ENCODE measurements at regions not wholly inside any gene's neighbourhood (a gene's known extent, or its start where the extent isn't known, plus 50 kb on each side); places are given as distances from the start of the nearest gene placed in this dataset.

DNA sequence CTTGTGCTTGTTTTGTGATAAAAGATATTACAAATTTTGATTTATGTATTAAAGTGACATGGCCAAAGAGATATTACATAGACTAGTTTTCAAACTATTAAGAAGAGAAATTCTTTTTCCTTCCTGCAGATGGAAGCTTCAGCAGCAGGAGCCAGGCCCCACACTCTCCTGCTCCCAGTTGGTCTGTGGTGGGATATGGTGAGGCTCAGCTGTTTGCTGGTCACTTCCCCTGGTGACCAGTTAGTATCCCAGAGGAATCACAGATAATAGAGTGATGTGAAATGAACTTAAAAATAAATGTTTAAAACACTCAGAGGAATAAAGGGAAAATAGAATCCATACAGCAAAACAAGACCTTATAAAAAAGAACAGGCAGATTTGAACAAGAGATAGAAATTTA is 154.7 kb downstream of the KTN1 start:
- DNase-seq = no peak

DNA sequence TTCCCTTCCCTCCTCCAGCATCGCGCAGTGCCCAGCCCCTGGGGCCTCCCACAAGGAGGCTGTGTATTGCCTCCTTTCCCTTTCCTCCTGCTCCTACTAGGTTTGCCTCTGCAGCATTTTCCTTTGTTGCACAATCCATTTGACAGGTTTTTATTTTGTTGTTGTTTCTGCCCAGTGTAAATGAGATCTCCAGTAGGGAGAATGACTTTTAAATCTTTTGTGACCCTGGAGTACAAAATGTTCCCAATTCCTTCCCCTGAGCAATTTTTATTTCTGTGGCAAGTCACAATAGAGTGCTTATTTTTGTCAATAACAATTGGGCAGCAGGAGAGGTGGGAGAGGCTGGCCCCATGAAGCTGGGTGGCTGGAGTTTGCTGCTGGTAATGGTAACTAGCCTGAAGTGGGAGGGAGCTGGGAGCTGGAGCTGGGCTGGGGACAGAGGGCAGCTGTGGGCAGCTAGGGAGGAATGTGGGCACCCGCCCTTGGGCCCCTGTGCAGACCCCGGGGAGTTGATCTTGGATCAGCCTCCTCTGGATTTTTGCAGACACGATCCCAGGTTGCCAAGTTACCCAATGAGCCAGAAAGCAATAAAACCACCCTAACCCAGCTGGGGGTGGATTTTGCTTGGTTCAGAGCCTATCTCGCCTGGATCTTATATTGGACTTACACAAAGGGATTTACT is 160.1 kb downstream of the KTN1 start:
- no peak for DNase-seq

DNA sequence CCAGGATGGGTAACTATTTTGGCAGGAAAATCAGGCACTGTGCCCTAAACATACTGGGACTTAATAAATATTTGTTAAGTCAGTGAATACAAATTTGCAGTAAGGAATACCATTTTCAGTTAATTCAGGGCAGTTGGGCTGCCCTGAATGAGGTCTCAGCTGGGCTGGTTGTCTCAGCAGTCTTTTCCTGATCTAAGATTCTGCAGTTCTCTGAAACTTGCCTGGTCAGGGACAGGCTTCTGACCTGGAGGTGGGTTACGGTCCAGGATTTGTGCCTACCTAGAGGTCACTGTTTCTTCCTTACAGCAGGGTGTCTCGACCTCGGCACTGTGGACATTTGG is 160.6 kb downstream of the KTN1 start:
- DNase-seq = no peak

GRCh38 chr14:55741240-55741639 is 161.2 kb downstream of the KTN1 start:
- no peak for DNase-seq

DNA sequence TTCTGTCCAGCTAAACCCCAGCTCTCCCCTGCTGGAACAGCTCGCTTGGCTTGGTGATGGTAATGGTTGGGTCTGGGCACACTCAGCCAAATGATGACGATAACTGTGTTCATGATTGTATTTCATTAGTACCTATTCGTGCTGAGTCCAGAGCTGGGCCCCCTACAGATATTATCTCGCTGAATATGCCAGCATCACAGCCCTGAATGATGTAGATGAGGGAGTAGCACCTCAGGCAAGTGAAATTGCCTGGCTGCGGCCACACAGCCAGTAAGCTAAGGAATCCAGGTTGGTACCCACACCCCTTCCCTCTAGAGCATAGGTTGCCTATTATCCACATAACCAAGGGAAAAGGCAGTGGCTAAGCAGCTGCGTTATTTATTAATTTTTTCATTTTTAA is 163.5 kb downstream of the KTN1 start:
- DNase-seq = no peak

DNA sequence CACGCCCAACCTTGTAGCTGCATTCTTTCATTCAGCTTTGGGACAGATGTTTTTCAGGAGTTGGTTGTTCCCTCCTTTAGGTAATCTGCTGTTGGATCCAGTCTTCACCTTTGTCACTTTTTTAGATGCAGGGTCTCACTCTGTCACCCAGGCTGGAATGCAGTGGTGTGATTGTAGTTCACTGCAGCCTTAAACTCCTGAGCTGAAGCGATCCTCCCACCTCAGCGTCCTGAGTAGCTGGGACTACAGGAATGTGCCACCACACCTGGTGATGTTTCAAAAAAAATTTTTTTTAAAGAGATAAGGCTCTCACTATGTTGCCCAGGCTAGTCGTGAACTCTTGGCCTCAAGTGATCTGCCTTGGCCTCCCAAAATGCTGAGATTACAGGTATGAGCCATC is 164.3 kb downstream of the KTN1 start:
- DNase-seq = no peak

DNA sequence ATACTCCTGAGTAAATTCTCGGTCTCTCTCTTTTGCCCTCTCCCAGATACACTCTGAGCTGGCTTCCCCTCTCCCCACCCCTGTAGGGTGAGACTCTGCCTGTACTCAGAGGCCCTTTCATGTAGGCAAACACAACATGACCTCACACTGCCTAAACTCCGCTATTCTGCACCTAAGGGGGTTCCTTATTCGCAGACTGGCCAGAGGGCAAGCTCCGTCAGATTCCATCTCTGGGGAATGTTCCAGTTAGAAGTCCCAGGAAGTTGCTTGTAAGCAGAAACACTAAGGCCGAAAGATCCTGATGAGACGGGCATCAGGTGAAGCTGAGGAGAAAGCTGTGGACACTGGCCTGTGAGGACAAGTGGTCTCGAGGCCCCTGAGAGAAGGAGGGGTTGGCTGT is 165.9 kb downstream of the KTN1 start:
- no peak for DNase-seq

DNA sequence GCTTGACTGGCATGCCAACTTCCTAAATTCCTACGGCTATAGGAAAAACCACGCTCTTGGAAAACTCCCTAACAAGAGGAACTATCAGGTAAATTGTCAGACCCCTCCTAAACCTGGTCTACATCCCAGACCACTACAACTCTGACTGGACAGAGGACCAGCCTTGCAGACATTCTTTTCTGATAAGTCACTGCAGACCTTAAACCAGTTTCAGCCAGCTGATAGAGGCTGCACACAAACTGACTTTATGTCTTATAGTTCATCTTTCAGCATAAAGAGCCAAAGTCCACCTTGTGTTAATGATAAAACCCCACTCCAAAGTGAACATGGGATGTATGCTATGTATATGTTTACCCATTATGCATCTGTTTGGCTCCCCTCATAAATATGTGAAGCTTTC is 166.6 kb downstream of the KTN1 start:
- DNase-seq = no peak

DNA sequence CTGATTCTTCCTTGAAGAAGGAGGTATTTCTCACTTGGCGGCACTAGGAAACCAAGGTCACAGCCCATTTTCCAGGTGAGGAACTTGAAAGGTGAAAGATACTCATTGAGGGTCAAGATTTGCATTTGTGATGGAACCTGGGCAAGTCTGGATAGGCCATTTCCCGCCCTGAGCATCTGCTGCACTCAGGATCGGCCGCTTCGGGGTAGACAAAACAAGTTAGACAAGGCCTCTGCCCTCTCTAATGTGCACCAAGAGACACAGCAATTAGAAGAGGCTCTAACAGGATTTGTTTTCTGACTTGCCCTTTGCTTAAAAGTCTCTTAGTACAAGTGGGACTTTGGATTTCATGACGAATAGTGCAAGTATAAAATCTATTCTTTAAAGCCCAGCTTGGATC is 167.2 kb downstream of the KTN1 start:
- DNase-seq = no peak

DNA sequence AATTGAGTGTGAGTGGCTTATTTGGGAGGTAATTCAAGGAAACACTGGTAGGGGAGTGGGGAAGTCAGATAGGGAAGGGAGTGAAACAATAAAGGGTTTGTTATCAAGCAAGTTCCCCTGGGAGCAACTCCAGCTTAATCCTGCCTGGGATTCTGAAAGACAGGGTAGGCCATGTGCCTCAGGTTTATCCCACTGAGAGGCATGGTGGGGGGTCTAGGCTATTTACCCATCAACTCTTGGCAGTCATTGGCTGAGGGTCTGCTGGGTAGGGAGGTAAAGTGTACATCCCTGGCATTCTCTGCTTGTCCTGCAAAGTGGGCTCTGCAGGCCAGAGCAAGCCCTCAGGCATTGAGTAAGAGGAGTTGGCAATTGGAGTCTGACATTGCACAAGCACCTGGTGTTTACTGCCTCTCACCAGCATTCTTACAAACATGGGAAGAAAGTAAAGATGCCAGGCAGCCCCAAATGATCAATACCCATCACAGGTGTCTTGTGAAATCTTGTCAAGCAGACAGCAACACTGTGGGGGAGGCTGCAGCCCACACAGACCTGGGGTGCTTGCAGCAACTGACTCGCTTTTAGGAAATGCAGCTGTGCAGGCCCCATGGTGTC is 169.3 kb downstream of the KTN1 start:
- DNase-seq = no peak

DNA sequence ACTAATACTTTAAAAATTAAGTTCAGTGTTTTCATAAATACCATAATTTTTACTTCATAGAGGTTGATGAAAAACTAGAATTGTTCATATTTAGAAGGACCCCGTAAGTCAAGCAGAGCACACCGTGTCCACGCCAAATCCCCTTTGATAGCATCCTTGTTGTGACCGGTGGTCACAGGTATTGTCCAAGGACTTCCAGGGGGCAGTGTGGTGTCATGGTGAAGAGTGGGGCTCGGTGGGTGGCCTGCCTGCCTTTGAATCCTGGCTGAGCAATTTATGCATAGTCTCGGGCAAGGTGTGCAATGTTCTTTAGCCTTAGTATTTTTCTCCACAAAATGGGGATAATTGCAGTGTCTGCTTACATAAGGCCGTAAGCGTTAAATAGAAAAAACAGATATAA is 169.9 kb downstream of the KTN1 start:
- no peak for DNase-seq

DNA sequence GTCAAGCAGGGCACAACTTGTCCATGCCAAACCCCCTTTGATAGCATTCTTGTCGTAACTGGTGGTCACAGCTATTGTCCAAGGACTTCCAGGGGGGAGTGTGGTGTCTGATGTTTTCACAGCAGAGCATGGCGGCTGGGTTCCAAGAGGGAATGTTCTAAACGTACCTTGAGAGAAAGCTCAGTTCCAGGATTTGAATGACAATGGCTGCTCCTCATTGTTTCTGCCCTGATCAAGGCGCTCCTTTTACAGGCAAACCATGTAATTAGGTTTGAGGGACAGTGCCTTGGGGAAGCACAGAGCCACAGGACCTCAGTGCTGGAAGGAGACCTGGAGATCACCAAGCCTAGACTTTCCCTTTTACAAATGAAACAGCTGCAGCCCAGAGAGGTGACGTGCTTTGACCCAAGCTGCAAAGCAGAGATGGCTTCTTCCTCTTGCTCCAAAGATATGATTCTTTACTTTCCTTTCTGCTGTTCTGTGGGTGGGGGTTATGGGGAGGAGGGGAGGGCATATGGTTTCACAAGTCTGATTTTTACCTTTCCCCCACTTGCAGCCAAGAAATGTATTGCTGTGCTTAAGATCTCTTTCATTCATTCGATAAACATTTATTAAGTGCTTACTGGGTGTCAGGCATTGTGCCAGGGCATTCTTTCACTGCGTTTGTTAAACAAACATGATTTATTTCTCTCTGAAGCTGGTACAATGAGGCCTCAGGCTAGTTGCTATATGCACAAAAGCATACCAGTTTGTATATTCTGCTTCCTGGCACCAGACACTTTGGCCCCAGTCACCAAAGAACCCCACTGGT is 172.8 kb downstream of the KTN1 start:
- peak; percentile 16 for DNase-seq

DNA sequence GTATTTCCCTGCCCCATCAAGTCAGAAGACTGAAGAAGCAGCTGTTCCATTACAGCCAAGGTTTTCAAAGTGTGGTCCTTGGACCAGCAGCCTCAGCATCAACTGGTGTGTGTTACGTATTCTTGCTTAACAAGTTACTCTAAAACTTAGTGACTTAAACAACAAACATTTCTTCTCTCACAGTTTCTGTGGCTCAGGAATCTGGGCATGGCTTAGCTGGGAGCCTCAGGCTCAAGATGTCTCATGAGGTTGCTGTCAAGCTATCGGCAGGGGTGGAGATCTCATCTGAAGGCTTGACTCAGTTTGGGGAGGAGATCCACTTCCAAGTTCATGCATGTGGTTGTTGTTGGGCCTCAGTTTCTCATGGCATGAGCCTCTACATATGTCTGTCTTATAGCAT is 174.5 kb downstream of the KTN1 start:
- DNase-seq = no peak

GRCh38 chr14:55754871-55755270 is 174.9 kb downstream of the KTN1 start:
- no peak for DNase-seq

GRCh38 chr14:55756078-55756477 is 176.1 kb downstream of the KTN1 start:
- no peak for DNase-seq

DNA sequence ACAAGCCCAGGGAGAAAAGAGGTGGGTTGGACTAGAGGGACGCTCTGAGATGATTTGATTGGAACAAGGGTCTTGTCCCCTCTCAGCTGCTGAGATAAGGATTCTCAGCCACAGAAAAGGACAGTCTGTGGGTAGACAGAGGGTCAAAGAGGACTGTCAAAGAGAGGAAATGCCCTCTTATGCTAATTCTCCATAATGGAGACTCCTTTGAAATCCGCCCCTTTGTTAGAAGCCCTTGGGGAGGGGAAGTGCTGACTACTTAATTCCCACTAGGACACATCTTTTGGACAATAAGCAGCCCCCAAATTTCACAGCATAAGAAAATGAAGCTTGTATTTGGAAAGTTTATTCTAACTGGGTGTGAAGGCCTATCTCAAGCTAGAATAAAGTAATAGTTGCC is 176.6 kb downstream of the KTN1 start:
- no peak for DNase-seq

GRCh38 chr14:55758796-55759195 is 178.8 kb downstream of the KTN1 start:
- no peak for DNase-seq

- DNase-seq = no peak
These were observed 181.0 kb downstream of the KTN1 start for GRCh38 chr14:55760789-55761566.

- peak; percentile 41 for DNase-seq
These were observed 181.6 kb downstream of the KTN1 start for GRCh38 chr14:55761651-55762050.

GRCh38 chr14:55762595-55763232 is 182.7 kb downstream of the KTN1 start:
- DNase-seq = no peak

DNA sequence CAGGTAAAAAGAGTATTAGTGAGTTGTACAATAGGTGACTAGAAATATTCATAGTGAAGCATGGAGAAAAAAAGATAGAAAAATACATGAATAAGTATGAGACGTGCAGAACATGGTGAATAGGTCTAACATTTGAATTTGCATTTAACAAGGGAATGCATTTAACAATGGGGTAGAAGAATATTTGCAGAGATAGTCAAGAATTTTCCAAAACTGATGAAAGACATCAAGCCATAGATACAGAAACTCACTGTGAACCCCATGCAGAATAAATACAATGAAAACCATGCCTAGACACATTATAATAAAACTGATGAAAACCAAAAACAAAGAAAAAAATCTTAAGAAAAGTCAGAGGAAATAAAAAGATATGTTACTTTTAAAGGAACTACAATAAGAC is 184.8 kb downstream of the KTN1 start:
- DNase-seq = no peak

DNA sequence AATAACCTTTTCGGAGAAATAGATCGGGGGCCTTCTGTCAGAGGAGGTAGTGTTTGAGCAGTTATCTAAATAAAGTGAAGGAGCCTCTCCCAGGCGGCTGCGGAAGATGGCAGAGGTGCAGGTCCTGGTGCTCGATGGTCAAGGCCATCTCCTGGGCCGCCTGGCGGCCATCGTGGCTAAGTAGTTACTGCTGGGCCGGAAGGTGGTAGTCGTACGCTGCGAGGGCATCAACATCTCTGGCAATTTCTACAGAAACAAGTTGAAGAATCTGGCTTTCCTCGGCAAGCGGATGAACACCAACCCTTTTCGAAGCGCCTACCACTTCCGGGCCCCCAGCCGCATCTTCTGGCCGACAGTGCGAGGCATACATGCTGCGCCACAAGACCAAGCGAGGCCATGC is 186.1 kb downstream of the KTN1 start:
- DNase-seq = no peak

DNA sequence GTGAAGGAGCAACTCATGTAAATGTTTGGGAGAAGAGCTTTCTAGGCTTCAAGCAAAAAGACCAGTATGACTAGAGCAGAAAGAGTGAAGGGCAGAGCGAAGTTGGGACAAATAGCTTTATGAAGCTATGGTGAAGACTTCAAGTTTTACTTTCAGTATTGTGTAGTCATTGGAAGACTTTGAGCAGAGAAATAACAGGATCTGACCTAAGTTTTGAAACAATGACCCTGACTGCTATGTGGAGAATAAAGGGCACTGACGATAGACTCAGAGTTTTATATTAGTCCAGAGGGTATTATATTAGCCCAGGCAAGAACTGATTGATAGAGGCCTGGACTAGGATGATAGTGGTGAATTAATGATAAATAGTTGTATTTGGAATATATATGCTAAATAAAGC is 187.3 kb downstream of the KTN1 start:
- no peak for DNase-seq
